ENCODE measurements at regions not wholly inside any gene's neighbourhood (a gene's known extent, or its start where the extent isn't known, plus 50 kb on each side); places are given as distances from the start of the nearest gene placed in this dataset.

DNA sequence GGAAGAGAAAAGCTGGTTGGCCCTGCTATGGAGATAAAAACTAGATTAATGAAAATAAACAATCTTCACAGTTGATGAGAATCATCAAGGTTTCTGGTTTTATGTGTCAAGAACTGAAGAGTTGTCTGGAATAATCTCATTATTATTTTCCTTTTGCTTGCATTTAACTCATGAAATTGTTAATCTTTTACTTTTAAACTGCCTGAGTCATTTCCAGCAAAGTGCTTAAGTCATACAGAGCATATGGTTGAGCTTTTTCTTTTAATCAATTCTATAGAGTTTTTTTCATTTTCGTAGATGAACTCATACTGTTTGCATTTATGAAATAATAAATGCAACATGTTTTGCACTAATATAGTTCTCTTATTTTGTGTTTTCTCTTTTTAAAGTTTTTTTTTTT, 747.9 kb downstream of the NXPH1 start:
- H3K27me3 ChIP-seq: no peaks in the 10 kb centered on the region
- intact Hi-C loops (cut with DNase I): no loop called here
- TF ChIP-seq POLR2A (IDR thresholded peaks at IDR 0.05) (no peak), POLR2AphosphoS5 (IDR thresholded peaks at IDR 0.05; ENCODE audit: insufficient read depth in 1 of 2, low read depth in 1 of 2) (no peak)
- TF ChIP-seq, protein P1, sequence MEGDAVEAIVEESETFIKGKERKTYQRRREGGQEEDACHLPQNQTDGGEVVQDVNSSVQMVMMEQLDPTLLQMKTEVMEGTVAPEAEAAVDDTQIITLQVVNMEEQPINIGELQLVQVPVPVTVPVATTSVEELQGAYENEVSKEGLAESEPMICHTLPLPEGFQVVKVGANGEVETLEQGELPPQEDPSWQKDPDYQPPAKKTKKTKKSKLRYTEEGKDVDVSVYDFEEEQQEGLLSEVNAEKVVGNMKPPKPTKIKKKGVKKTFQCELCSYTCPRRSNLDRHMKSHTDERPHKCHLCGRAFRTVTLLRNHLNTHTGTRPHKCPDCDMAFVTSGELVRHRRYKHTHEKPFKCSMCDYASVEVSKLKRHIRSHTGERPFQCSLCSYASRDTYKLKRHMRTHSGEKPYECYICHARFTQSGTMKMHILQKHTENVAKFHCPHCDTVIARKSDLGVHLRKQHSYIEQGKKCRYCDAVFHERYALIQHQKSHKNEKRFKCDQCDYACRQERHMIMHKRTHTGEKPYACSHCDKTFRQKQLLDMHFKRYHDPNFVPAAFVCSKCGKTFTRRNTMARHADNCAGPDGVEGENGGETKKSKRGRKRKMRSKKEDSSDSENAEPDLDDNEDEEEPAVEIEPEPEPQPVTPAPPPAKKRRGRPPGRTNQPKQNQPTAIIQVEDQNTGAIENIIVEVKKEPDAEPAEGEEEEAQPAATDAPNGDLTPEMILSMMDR (IDR thresholded peaks at IDR 0.05): no peak
- H3K27ac ChIP-seq: no peak overlapping the region
- DNase-seq (ENCODE audit: extremely low spot score in 2 of 2): no peak
- H3K4me3 ChIP-seq: no peak overlapping the region
- H3K9me3 ChIP-seq: no peaks in the 10 kb centered on the region
- H3K4me1 ChIP-seq: no peaks in the 10 kb centered on the region
- H3K36me3 ChIP-seq: no peaks in the 10 kb centered on the region

DNA sequence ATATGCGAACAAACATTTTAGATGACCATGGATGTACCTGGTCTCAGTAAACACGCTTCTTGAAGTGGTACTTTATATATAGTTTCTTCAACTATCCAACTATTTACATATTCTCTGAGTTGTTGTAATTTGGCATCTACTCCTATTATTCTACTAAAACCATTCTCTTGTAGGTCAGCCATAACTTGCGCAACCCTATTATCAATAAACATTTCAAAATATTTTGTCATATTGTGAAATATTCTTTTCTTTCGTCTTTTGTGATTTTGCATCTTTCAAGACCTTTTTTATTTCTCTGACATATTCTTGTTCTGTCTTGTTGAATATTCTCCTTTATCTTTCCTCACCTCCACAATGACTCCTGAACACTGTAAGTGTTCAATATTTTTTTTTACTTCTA, 753.3 kb downstream of the NXPH1 start:
- no peak overlapping the region for H3K27ac ChIP-seq
- DNase-seq (ENCODE audit: extremely low spot score in 2 of 2): no peak
- TF ChIP-seq POLR2A (IDR thresholded peaks at IDR 0.05) (no peak), POLR2AphosphoS5 (IDR thresholded peaks at IDR 0.05; ENCODE audit: insufficient read depth in 1 of 2, low read depth in 1 of 2) (no peak)
- TF ChIP-seq, protein P1 (IDR thresholded peaks at IDR 0.05): no peak

DNA sequence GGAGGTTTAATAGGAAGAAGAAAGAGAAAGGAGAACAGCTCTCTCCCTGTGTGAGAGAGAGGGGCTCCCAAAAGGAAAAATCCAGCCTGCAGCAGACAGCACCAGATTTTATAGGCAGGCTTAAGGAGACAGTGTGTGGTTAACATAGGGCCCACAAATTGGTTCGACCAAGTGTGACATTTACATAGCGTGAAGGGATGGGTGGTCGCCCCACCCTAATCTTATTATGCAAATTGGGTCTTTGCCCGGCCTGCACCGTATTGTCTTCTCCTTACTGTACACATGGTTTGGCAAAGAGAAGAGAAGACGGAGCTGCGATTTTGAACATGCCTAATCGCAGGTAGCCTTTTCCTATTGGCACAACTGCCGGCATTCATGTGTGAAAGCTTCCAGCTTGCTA, 756.3 kb downstream of the NXPH1 start:
- intact Hi-C loops (cut with DNase I): no loop called here
- TF ChIP-seq, protein P1 (IDR thresholded peaks at IDR 0.05): no peak
- TF ChIP-seq POLR2A (IDR thresholded peaks at IDR 0.05): no peak
- no peak for TF ChIP-seq POLR2AphosphoS5 (IDR thresholded peaks at IDR 0.05; ENCODE audit: insufficient read depth in 1 of 2, low read depth in 1 of 2)
- DNase-seq (ENCODE audit: extremely low spot score in 2 of 2): no peak
- no peaks in the 10 kb centered on the region for H3K4me1 ChIP-seq
- H3K27me3 ChIP-seq: no peaks in the 10 kb centered on the region
- no peaks in the 10 kb centered on the region for H3K36me3 ChIP-seq
- no peaks in the 10 kb centered on the region for H3K9me3 ChIP-seq
- H3K27ac ChIP-seq: no peak overlapping the region
- H3K4me3 ChIP-seq: no peak overlapping the region

More for the DNA sequence above, 753.3 kb downstream of the NXPH1 start:
- no peak overlapping the region for H3K4me3 ChIP-seq
- no peaks in the 10 kb centered on the region for H3K4me1 ChIP-seq
- intact Hi-C loops (cut with DNase I): no loop called here
- H3K9me3 ChIP-seq: no peaks in the 10 kb centered on the region
- H3K36me3 ChIP-seq: no peaks in the 10 kb centered on the region
- no peaks in the 10 kb centered on the region for H3K27me3 ChIP-seq

DNA sequence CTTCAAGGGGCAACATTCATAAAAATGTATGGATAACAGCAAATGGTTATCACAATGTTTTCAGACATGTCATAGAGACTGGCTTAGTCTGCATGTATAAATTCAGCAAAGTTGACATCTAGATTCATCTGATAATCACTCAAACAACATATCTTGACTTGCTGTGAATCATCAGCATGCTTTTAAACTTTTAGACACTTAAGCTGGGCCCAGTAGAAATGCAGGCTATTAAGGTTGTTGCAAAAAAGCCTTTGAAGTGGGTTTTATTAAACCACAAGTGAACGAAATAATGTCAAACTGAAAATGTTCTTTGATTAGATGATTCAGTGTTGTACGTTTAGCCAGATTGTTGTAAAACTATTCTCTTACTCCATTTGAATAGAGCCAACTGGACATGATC, 759.6 kb downstream of the NXPH1 start:
- no peak for DNase-seq (ENCODE audit: extremely low spot score in 2 of 2)
- no peaks in the 10 kb centered on the region for H3K4me1 ChIP-seq

DNA sequence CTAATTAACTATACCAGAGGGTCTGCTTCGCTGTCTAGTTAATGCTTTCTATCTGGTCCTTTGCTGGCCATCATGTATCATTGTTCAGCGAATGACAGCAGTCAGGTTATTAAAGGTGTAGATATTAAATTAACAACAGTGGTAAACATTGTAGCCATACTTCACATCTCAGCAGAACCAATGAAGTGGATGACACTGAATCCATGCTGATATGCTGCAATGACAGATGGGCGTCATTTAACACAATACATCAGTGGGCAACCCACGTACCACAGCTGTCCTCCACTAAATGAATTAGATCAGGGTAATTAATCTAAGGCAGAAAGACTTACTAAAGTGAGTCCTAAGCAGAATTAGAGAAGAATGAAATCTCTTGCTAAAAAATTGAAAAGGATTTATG, 767.2 kb downstream of the NXPH1 start:
- Histone ChIP-seq H3K27me3 (no peaks in the 10 kb centered on the region), H3K36me3 (no peaks in the 10 kb centered on the region), H3K9me3 (no peaks in the 10 kb centered on the region), H3K4me3 (no peak overlapping the region), H3K27ac (no peak overlapping the region), H3K4me1 (no peaks in the 10 kb centered on the region)
- DNase-seq (ENCODE audit: extremely low spot score in 2 of 2): no peak
- TF ChIP-seq, protein P1 (IDR thresholded peaks at IDR 0.05): no peak
- TF ChIP-seq POLR2AphosphoS5 (IDR thresholded peaks at IDR 0.05; ENCODE audit: insufficient read depth in 1 of 2, low read depth in 1 of 2) (no peak), POLR2A (IDR thresholded peaks at IDR 0.05) (no peak)
- intact Hi-C loops (cut with DNase I): no loop called here

More for the DNA sequence above, 759.6 kb downstream of the NXPH1 start:
- Histone ChIP-seq H3K4me3 (no peak overlapping the region), H3K27me3 (no peaks in the 10 kb centered on the region), H3K9me3 (no peaks in the 10 kb centered on the region), H3K27ac (no peak overlapping the region), H3K36me3 (no peaks in the 10 kb centered on the region)
- TF ChIP-seq POLR2A (IDR thresholded peaks at IDR 0.05) (no peak), POLR2AphosphoS5 (IDR thresholded peaks at IDR 0.05; ENCODE audit: insufficient read depth in 1 of 2, low read depth in 1 of 2) (no peak)
- TF ChIP-seq, protein P1 (IDR thresholded peaks at IDR 0.05): no peak
- intact Hi-C loops (cut with DNase I): no loop called here
